ENCODE measurements at regions not wholly inside any gene's neighbourhood (a gene's known extent, or its start where the extent isn't known, plus 50 kb on each side); places are given as distances from the start of the nearest gene placed in this dataset.
"Not testable (repeated sequence)": the region's sequence is repeated elsewhere in the genome, so short reads cannot be mapped to it uniquely, and the experiment has no call there.

- H3K9ac ChIP-seq (ENCODE audit: low read depth in 1 of 3, low read length in 3 of 3); H3K4me1 ChIP-seq (ENCODE audit: control insufficient read depth in 3 of 3, insufficient read depth in 3 of 3, low read length in 3 of 3); H3K27ac ChIP-seq (ENCODE audit: low read depth, low read length); H3K27me3 ChIP-seq (ENCODE audit: control insufficient read depth in 3 of 3, insufficient read depth in 3 of 3, low read length in 3 of 3); H3K36me3 ChIP-seq (ENCODE audit: control insufficient read depth in 3 of 3, insufficient read depth in 3 of 3, low read length in 3 of 3); H3K4me3 ChIP-seq (ENCODE audit: low read length in 3 of 3); H3K9me3 ChIP-seq (ENCODE audit: control insufficient read depth in 3 of 3, low read length in 3 of 3): not testable (repeated sequence)
Observed at GRCh38 chr9:16294940-16295339, 575.5 kb downstream of the BNC2 start.

GRCh38 chr9:16299368-16299767, 571.1 kb downstream of the BNC2 start:
- H3K9ac ChIP-seq (ENCODE audit: low read depth in 1 of 3, low read length in 3 of 3); H3K4me3 ChIP-seq (ENCODE audit: low read length in 3 of 3); H3K36me3 ChIP-seq (ENCODE audit: control insufficient read depth in 3 of 3, insufficient read depth in 3 of 3, low read length in 3 of 3); H3K9me3 ChIP-seq (ENCODE audit: control insufficient read depth in 3 of 3, low read length in 3 of 3); H3K27ac ChIP-seq (ENCODE audit: low read depth, low read length); H3K27me3 ChIP-seq (ENCODE audit: control insufficient read depth in 3 of 3, insufficient read depth in 3 of 3, low read length in 3 of 3); H3K4me1 ChIP-seq (ENCODE audit: control insufficient read depth in 3 of 3, insufficient read depth in 3 of 3, low read length in 3 of 3): not testable (repeated sequence)

GRCh38 chr9:16303506-16303905, 567.0 kb downstream of the BNC2 start:
- Histone ChIP-seq H3K27ac (ENCODE audit: low read depth, low read length) (no peak overlapping the region), H3K27me3 (ENCODE audit: control insufficient read depth in 3 of 3, insufficient read depth in 3 of 3, low read length in 3 of 3) (no peaks in the 10 kb centered on the region), H3K4me3 (ENCODE audit: low read length in 3 of 3) (no peak overlapping the region), H3K36me3 (ENCODE audit: control insufficient read depth in 3 of 3, insufficient read depth in 3 of 3, low read length in 3 of 3) (no peaks in the 10 kb centered on the region), H3K4me1 (ENCODE audit: control insufficient read depth in 3 of 3, insufficient read depth in 3 of 3, low read length in 3 of 3) (no peaks in the 10 kb centered on the region), H3K9ac (ENCODE audit: low read depth in 1 of 3, low read length in 3 of 3) (no peak overlapping the region), H3K9me3 (ENCODE audit: control insufficient read depth in 3 of 3, low read length in 3 of 3) (no peaks in the 10 kb centered on the region)

- Histone ChIP-seq H3K9ac (ENCODE audit: low read depth in 1 of 3, low read length in 3 of 3) (no peak overlapping the region), H3K36me3 (ENCODE audit: control insufficient read depth in 3 of 3, insufficient read depth in 3 of 3, low read length in 3 of 3) (no peaks in the 10 kb centered on the region), H3K27me3 (ENCODE audit: control insufficient read depth in 3 of 3, insufficient read depth in 3 of 3, low read length in 3 of 3) (no peaks in the 10 kb centered on the region), H3K27ac (ENCODE audit: low read depth, low read length) (no peak overlapping the region), H3K4me3 (ENCODE audit: low read length in 3 of 3) (no peak overlapping the region), H3K9me3 (ENCODE audit: control insufficient read depth in 3 of 3, low read length in 3 of 3) (no peaks in the 10 kb centered on the region), H3K4me1 (ENCODE audit: control insufficient read depth in 3 of 3, insufficient read depth in 3 of 3, low read length in 3 of 3) (no peaks in the 10 kb centered on the region)
Observed at GRCh38 chr9:16304301-16304700, 566.2 kb downstream of the BNC2 start.

GRCh38 chr9:16306586-16306985, 563.9 kb downstream of the BNC2 start:
- Histone ChIP-seq H3K36me3 (ENCODE audit: control insufficient read depth in 3 of 3, insufficient read depth in 3 of 3, low read length in 3 of 3) (no peaks in the 10 kb centered on the region), H3K4me1 (ENCODE audit: control insufficient read depth in 3 of 3, insufficient read depth in 3 of 3, low read length in 3 of 3) (peaks cover 0 to 16% (median 7%) of the 10 kb centered on the region in 3 donors), H3K27ac (ENCODE audit: low read depth, low read length) (no peak overlapping the region), H3K9ac (ENCODE audit: low read depth in 1 of 3, low read length in 3 of 3) (no peak overlapping the region), H3K27me3 (ENCODE audit: control insufficient read depth in 3 of 3, insufficient read depth in 3 of 3, low read length in 3 of 3) (peaks cover 0 to 3% (median 0%) of the 10 kb centered on the region in 3 donors), H3K4me3 (ENCODE audit: low read length in 3 of 3) (no peak overlapping the region), H3K9me3 (ENCODE audit: control insufficient read depth in 3 of 3, low read length in 3 of 3) (no peaks in the 10 kb centered on the region)

GRCh38 chr9:16307626-16308195, 562.8 kb downstream of the BNC2 start:
- H3K36me3 ChIP-seq (ENCODE audit: control insufficient read depth in 3 of 3, insufficient read depth in 3 of 3, low read length in 3 of 3): no peaks in the 10 kb centered on the region
- H3K9me3 ChIP-seq (ENCODE audit: control insufficient read depth in 3 of 3, low read length in 3 of 3): no peaks in the 10 kb centered on the region
- H3K4me3 ChIP-seq (ENCODE audit: low read length in 3 of 3): no peak overlapping the region
- H3K9ac ChIP-seq (ENCODE audit: low read depth in 1 of 3, low read length in 3 of 3): no peak overlapping the region
- peaks cover 0 to 3% (median 0%) of the 10 kb centered on the region in 3 donors for H3K27me3 ChIP-seq (ENCODE audit: control insufficient read depth in 3 of 3, insufficient read depth in 3 of 3, low read length in 3 of 3)
- no peak overlapping the region for H3K27ac ChIP-seq (ENCODE audit: low read depth, low read length)
- H3K4me1 ChIP-seq (ENCODE audit: control insufficient read depth in 3 of 3, insufficient read depth in 3 of 3, low read length in 3 of 3): peaks cover 0 to 16% (median 7%) of the 10 kb centered on the region in 3 donors

GRCh38 chr9:16308645-16309044, 561.8 kb downstream of the BNC2 start:
- Histone ChIP-seq H3K27ac (ENCODE audit: low read depth, low read length) (no peak overlapping the region), H3K36me3 (ENCODE audit: control insufficient read depth in 3 of 3, insufficient read depth in 3 of 3, low read length in 3 of 3) (no peaks in the 10 kb centered on the region), H3K27me3 (ENCODE audit: control insufficient read depth in 3 of 3, insufficient read depth in 3 of 3, low read length in 3 of 3) (peaks cover 0 to 3% (median 0%) of the 10 kb centered on the region in 3 donors), H3K4me3 (ENCODE audit: low read length in 3 of 3) (no peak overlapping the region), H3K9ac (ENCODE audit: low read depth in 1 of 3, low read length in 3 of 3) (no peak overlapping the region), H3K9me3 (ENCODE audit: control insufficient read depth in 3 of 3, low read length in 3 of 3) (peaks cover 0 to 2% (median 0%) of the 10 kb centered on the region in 3 donors), H3K4me1 (ENCODE audit: control insufficient read depth in 3 of 3, insufficient read depth in 3 of 3, low read length in 3 of 3) (peaks cover 0 to 16% (median 7%) of the 10 kb centered on the region in 3 donors)

- Histone ChIP-seq H3K27ac (ENCODE audit: low read depth, low read length) (no peak overlapping the region), H3K9me3 (ENCODE audit: control insufficient read depth in 3 of 3, low read length in 3 of 3) (peaks cover 0 to 2% (median 0%) of the 10 kb centered on the region in 3 donors), H3K4me3 (ENCODE audit: low read length in 3 of 3) (no peak overlapping the region), H3K4me1 (ENCODE audit: control insufficient read depth in 3 of 3, insufficient read depth in 3 of 3, low read length in 3 of 3) (peaks cover 0 to 16% (median 7%) of the 10 kb centered on the region in 3 donors), H3K36me3 (ENCODE audit: control insufficient read depth in 3 of 3, insufficient read depth in 3 of 3, low read length in 3 of 3) (no peaks in the 10 kb centered on the region), H3K27me3 (ENCODE audit: control insufficient read depth in 3 of 3, insufficient read depth in 3 of 3, low read length in 3 of 3) (peaks cover 0 to 3% (median 0%) of the 10 kb centered on the region in 3 donors), H3K9ac (ENCODE audit: low read depth in 1 of 3, low read length in 3 of 3) (no peak overlapping the region)
Observed at GRCh38 chr9:16309082-16309468, 561.4 kb downstream of the BNC2 start.

- Histone ChIP-seq H3K4me1 (ENCODE audit: control insufficient read depth in 3 of 3, insufficient read depth in 3 of 3, low read length in 3 of 3) (peaks cover 0 to 18% (median 7%) of the 10 kb centered on the region in 3 donors), H3K27me3 (ENCODE audit: control insufficient read depth in 3 of 3, insufficient read depth in 3 of 3, low read length in 3 of 3) (peaks cover 0 to 3% (median 0%) of the 10 kb centered on the region in 3 donors), H3K4me3 (ENCODE audit: low read length in 3 of 3) (peak overlapping the region in 2 of 3 donors; percentile 1 to 54), H3K9ac (ENCODE audit: low read depth in 1 of 3, low read length in 3 of 3) (peak overlapping the region in 1 of 3 donors; percentile 25), H3K27ac (ENCODE audit: low read depth, low read length) (no peak overlapping the region), H3K36me3 (ENCODE audit: control insufficient read depth in 3 of 3, insufficient read depth in 3 of 3, low read length in 3 of 3) (no peaks in the 10 kb centered on the region), H3K9me3 (ENCODE audit: control insufficient read depth in 3 of 3, low read length in 3 of 3) (peaks cover 0 to 2% (median 0%) of the 10 kb centered on the region in 3 donors)
Observed at GRCh38 chr9:16309469-16310271, 560.8 kb downstream of the BNC2 start.

All from skeletal muscle tissue (tissue), 3 donors.